NB4 (cell line): ENCODE measurements at regions not wholly inside any gene's neighbourhood (a gene's known extent, or its start where the extent isn't known, plus 50 kb on each side); places are given as distances from the start of the nearest gene placed in this dataset.

Source experiments
- DNase-seq: peaks from one replicate; pipeline ENCODE4 v3.0.0; 2010; ENCODE audit warnings: low read depth
- H3K4me3 ChIP-seq: one replicate; pipeline ENCODE4 v1.5.1; 2011; ENCODE audit warnings: mild to moderate bottlenecking, low read depth, low read length, moderate library complexity
- CTCF ChIP-seq: IDR thresholded peaks from one replicate; pipeline ENCODE4 v1.5.1; 2012; ENCODE audit warnings: low read depth, low read length
- MAX ChIP-seq: IDR thresholded peaks from 2 replicates; pipeline ENCODE4 v1.6.1; 2011; ENCODE audit warnings: low read depth, low read length
- MYC ChIP-seq: IDR thresholded peaks from 2 replicates; pipeline ENCODE4 v1.6.1; 2011; ENCODE audit warnings: low read depth, low read length
- POLR2A ChIP-seq: IDR thresholded peaks from 2 replicates; pipeline ENCODE4 v1.6.1; 2011; ENCODE audit warnings: mild to moderate bottlenecking; ENCODE audit not compliant: insufficient read length; ENCODE audit errors: extremely low read depth

GRCh38 chr3:40593351-40593750 lies 68.6 kb downstream of the ZNF621 start:
- TF ChIP-seq POLR2A, result no peak
- no peak for TF ChIP-seq MAX
- no peak for TF ChIP-seq MYC
- TF ChIP-seq CTCF, result no peak
- DNase-seq, result no peak
- H3K4me3 ChIP-seq, result no peak overlapping the region

GRCh38 chr3:40597441-40597840 lies 72.7 kb downstream of the ZNF621 start:
- no peak overlapping the region for H3K4me3 ChIP-seq
- no peak for TF ChIP-seq CTCF
- TF ChIP-seq POLR2A, result no peak
- no peak for TF ChIP-seq MAX
- TF ChIP-seq MYC, result no peak
- DNase-seq, result no peak

GRCh38 chr3:40598338-40598737 lies 73.6 kb downstream of the ZNF621 start:
- TF ChIP-seq POLR2A (no peak), MAX (no peak), CTCF (no peak), MYC (no peak)
- DNase-seq, result no peak
- no peak overlapping the region for H3K4me3 ChIP-seq

DNA sequence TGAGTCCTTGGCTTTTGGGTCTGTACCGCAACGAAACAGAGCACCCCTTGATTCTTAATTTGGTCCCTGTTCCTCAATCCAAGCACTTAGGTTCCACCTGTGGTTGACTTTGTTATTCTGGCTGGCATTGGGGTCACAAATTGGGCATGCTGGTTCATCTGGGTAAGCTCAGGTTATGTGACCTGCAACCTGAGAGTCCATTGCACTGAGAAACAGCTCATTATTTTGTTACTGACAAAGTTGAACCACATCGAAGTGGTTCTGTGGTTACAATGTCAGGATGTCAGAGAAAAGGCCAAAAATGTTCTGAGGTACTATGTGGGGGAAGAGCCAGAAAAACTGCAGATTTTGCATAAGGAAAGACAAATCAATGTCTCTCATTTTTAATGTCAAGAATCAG lies 74.2 kb downstream of the ZNF621 start:
- DNase-seq, result no peak
- H3K4me3 ChIP-seq, result no peak overlapping the region
- no peak for TF ChIP-seq MAX
- TF ChIP-seq MYC, result no peak
- no peak for TF ChIP-seq POLR2A
- TF ChIP-seq CTCF, result no peak

GRCh38 chr3:40602778-40603385 lies 78.1 kb downstream of the ZNF621 start:
- DNase-seq, result no peak
- TF ChIP-seq MYC (no peak), POLR2A (no peak), MAX (no peak), CTCF (no peak)
- no peak overlapping the region for H3K4me3 ChIP-seq

DNA sequence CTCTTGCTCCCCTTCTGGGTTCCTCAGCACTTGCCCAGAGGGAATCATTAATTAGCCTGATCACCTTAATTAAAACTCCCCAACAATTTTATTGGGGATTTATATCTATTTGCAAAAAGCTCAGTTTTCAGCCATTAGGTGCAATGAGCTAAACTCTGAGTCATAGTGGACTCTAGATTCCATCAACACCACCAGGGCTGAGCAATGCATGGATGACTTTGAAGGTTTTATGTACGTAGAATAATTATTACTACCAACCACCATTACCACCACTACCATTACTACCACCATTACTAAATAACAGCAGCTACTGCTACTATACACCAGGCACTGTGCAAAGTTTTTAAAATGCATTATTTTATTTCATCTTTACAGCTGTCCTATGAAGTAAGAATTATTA lies 81.2 kb downstream of the ZNF621 start:
- TF ChIP-seq MAX, result no peak
- no peak for TF ChIP-seq POLR2A
- no peak for TF ChIP-seq CTCF
- no peak for TF ChIP-seq MYC
- DNase-seq, result no peak
- H3K4me3 ChIP-seq, result no peak overlapping the region
